BLaER1 treated with 17β-estradiol and CSF1 and Interleukin-3, amounts not matched to agents 10 nM and 100 nM (cell line): ENCODE measurements at regions not wholly inside any gene's neighbourhood (a gene's known extent, or its start where the extent isn't known, plus 50 kb on each side); places are given as distances from the start of the nearest gene placed in this dataset.

Source experiments
- H3K27ac ChIP-seq, 11 experiments: shearing (Covaris generic); formaldehyde crosslinking; 2 replicates each; pipeline ENCODE4 v1.8.1; 2022
- H3K27me3 ChIP-seq, 11 experiments: shearing (Covaris generic); formaldehyde crosslinking; 2 replicates each; pipeline ENCODE4 v1.8.1; 2022
- H3K36me3 ChIP-seq, 11 experiments: shearing (Covaris generic); formaldehyde crosslinking; 2 replicates each; pipeline ENCODE4 v1.8.1; 2022
- H3K4me1 ChIP-seq, 10 experiments: shearing (Covaris generic); formaldehyde crosslinking; 2 replicates each; pipeline ENCODE4 v1.8.1; 2022
- H3K4me2 ChIP-seq, 11 experiments: shearing (Covaris generic); formaldehyde crosslinking; 2 replicates each; pipeline ENCODE4 v1.8.1; 2022
- H3K4me3 ChIP-seq, 10 experiments: shearing (Covaris generic); formaldehyde crosslinking; 2 replicates each; pipeline ENCODE4 v1.8.1; 2022
- H3K9ac ChIP-seq, 11 experiments: shearing (Covaris generic); formaldehyde crosslinking; 2 replicates each; pipeline ENCODE4 v1.8.1; 2022
- H3K9me3 ChIP-seq, 11 experiments: shearing (Covaris generic); formaldehyde crosslinking; replicated peaks in 1 of 11; 2 replicates each; pipeline ENCODE4 v1.8.1; 2022
- H4K20me1 ChIP-seq, 11 experiments: shearing (Covaris generic); formaldehyde crosslinking; 2 replicates each; pipeline ENCODE4 v1.8.1; 2022
- Cebpa-rat ChIP-seq, 11 experiments: shearing (Covaris generic); IDR thresholded peaks; 2 replicates each; pipeline ENCODE4 v1.8.1; 2022

GRCh38 chr17:70603226-70603625 is 433.9 kb downstream of the KCNJ2 start:
- H3K27me3 ChIP-seq = peaks cover 0 to under 1% (median 0%) of the 10 kb centered on the region in 11 experiments; a peak in 1 of 22 replicates
- H3K9ac ChIP-seq = no peak overlapping the region
- H3K4me1 ChIP-seq = no peaks in the 10 kb centered on the region
- no peak overlapping the region for H3K4me3 ChIP-seq
- no peaks in the 10 kb centered on the region for H3K9me3 ChIP-seq
- H3K4me2 ChIP-seq = no peak overlapping the region
- H4K20me1 ChIP-seq = no peaks in the 10 kb centered on the region
- TF ChIP-seq Cebpa-rat (IDR thresholded peaks at IDR 0.05) = no peak
- no peaks in the 10 kb centered on the region for H3K36me3 ChIP-seq
- no peak overlapping the region for H3K27ac ChIP-seq

GRCh38 chr17:70604854-70605253 is 435.5 kb downstream of the KCNJ2 start:
- H3K9me3 ChIP-seq = no peaks in the 10 kb centered on the region
- no peak overlapping the region for H3K9ac ChIP-seq
- H3K4me3 ChIP-seq = no peak overlapping the region
- H4K20me1 ChIP-seq = no peaks in the 10 kb centered on the region
- no peak overlapping the region for H3K4me2 ChIP-seq
- peaks cover 0 to 2% (median 0%) of the 10 kb centered on the region in 11 experiments; a peak in 1 of 22 replicates for H3K27me3 ChIP-seq
- H3K27ac ChIP-seq = no peak overlapping the region
- no peaks in the 10 kb centered on the region for H3K4me1 ChIP-seq
- TF ChIP-seq Cebpa-rat (IDR thresholded peaks at IDR 0.05) = no peak
- H3K36me3 ChIP-seq = no peaks in the 10 kb centered on the region

- H3K9me3 ChIP-seq = no peaks in the 10 kb centered on the region
- no peak overlapping the region for H3K9ac ChIP-seq
- H3K4me2 ChIP-seq = no peak overlapping the region
- TF ChIP-seq Cebpa-rat (IDR thresholded peaks at IDR 0.05) = no peak
- H3K4me1 ChIP-seq = no peaks in the 10 kb centered on the region
- no peaks in the 10 kb centered on the region for H3K36me3 ChIP-seq
- H3K4me3 ChIP-seq = no peak overlapping the region
- H3K27me3 ChIP-seq = peaks cover 0 to 2% (median 0%) of the 10 kb centered on the region in 11 experiments; a peak in 1 of 22 replicates
- no peak overlapping the region for H3K27ac ChIP-seq
- no peaks in the 10 kb centered on the region for H4K20me1 ChIP-seq
Observed at GRCh38 chr17:70606086-70606485, 436.8 kb downstream of the KCNJ2 start.

GRCh38 chr17:70608193-70608592 is 438.9 kb downstream of the KCNJ2 start:
- Histone ChIP-seq H3K36me3 (no peaks in the 10 kb centered on the region), H3K27me3 (peaks cover 0 to 2% (median 0%) of the 10 kb centered on the region in 11 experiments; a peak in 1 of 22 replicates), H3K4me1 (no peaks in the 10 kb centered on the region), H4K20me1 (no peaks in the 10 kb centered on the region), H3K27ac (no peak overlapping the region), H3K4me2 (no peak overlapping the region), H3K9me3 (no peaks in the 10 kb centered on the region), H3K9ac (no peak overlapping the region), H3K4me3 (no peak overlapping the region)
- TF ChIP-seq Cebpa-rat (IDR thresholded peaks at IDR 0.05) = no peak

GRCh38 chr17:70608957-70609356 is 439.6 kb downstream of the KCNJ2 start:
- Histone ChIP-seq H3K27ac (no peak overlapping the region), H3K4me3 (no peak overlapping the region), H3K4me1 (no peaks in the 10 kb centered on the region), H3K4me2 (no peak overlapping the region), H4K20me1 (no peaks in the 10 kb centered on the region), H3K9me3 (no peaks in the 10 kb centered on the region), H3K27me3 (peaks cover 0 to 2% (median 0%) of the 10 kb centered on the region in 11 experiments; a peak in 1 of 22 replicates), H3K36me3 (no peaks in the 10 kb centered on the region), H3K9ac (no peak overlapping the region)
- TF ChIP-seq Cebpa-rat (IDR thresholded peaks at IDR 0.05) = no peak

GRCh38 chr17:70609566-70609965 is 440.2 kb downstream of the KCNJ2 start:
- Histone ChIP-seq H4K20me1 (no peaks in the 10 kb centered on the region), H3K27me3 (peaks cover 0 to 2% (median 0%) of the 10 kb centered on the region in 11 experiments; a peak in 1 of 22 replicates), H3K9me3 (no peaks in the 10 kb centered on the region), H3K4me2 (no peak overlapping the region), H3K4me3 (no peak overlapping the region), H3K4me1 (no peaks in the 10 kb centered on the region), H3K9ac (no peak overlapping the region), H3K36me3 (no peaks in the 10 kb centered on the region), H3K27ac (no peak overlapping the region)
- TF ChIP-seq Cebpa-rat (IDR thresholded peaks at IDR 0.05) = no peak

GRCh38 chr17:70610161-70610560 is 440.8 kb downstream of the KCNJ2 start:
- Histone ChIP-seq H3K9ac (no peak overlapping the region), H3K9me3 (no peaks in the 10 kb centered on the region), H3K36me3 (no peaks in the 10 kb centered on the region), H3K4me2 (no peak overlapping the region), H3K4me1 (no peaks in the 10 kb centered on the region), H3K27me3 (peaks cover 0 to 2% (median 0%) of the 10 kb centered on the region in 11 experiments; a peak in 1 of 22 replicates), H4K20me1 (no peaks in the 10 kb centered on the region), H3K27ac (no peak overlapping the region), H3K4me3 (no peak overlapping the region)
- TF ChIP-seq Cebpa-rat (IDR thresholded peaks at IDR 0.05) = no peak

- Histone ChIP-seq H3K4me2 (no peak overlapping the region), H3K9me3 (no peaks in the 10 kb centered on the region), H3K27me3 (no peaks in the 10 kb centered on the region), H3K36me3 (no peaks in the 10 kb centered on the region), H3K4me3 (no peak overlapping the region), H3K4me1 (no peaks in the 10 kb centered on the region), H4K20me1 (no peaks in the 10 kb centered on the region), H3K9ac (no peak overlapping the region), H3K27ac (no peak overlapping the region)
- no peak for TF ChIP-seq Cebpa-rat (IDR thresholded peaks at IDR 0.05)
Observed at GRCh38 chr17:70613681-70614080, 444.3 kb downstream of the KCNJ2 start.

GRCh38 chr17:70615831-70616230 is 446.5 kb downstream of the KCNJ2 start:
- Histone ChIP-seq H3K4me1 (no peaks in the 10 kb centered on the region), H3K4me3 (no peak overlapping the region), H3K27ac (no peak overlapping the region), H3K9me3 (no peaks in the 10 kb centered on the region), H3K4me2 (no peak overlapping the region), H3K36me3 (no peaks in the 10 kb centered on the region), H3K27me3 (no peaks in the 10 kb centered on the region), H3K9ac (no peak overlapping the region), H4K20me1 (no peaks in the 10 kb centered on the region)
- no peak for TF ChIP-seq Cebpa-rat (IDR thresholded peaks at IDR 0.05)

- no peak overlapping the region for H3K4me2 ChIP-seq
- H3K27ac ChIP-seq = no peak overlapping the region
- H3K4me1 ChIP-seq = peaks cover 0 to 15% (median 0%) of the 10 kb centered on the region in 10 experiments; a peak in 7 of 20 replicates
- H3K4me3 ChIP-seq = no peak overlapping the region
- no peaks in the 10 kb centered on the region for H3K36me3 ChIP-seq
- TF ChIP-seq Cebpa-rat (IDR thresholded peaks at IDR 0.05) = no peak
- no peaks in the 10 kb centered on the region for H4K20me1 ChIP-seq
- H3K9ac ChIP-seq = no peak overlapping the region
- H3K9me3 ChIP-seq = peaks cover 0 to 10% (median 0%) of the 10 kb centered on the region in 11 experiments; a peak in 3 of 22 replicates
- no peaks in the 10 kb centered on the region for H3K27me3 ChIP-seq
Observed at GRCh38 chr17:70618641-70619040, 449.3 kb downstream of the KCNJ2 start.
